ENCODE measurements at regions not wholly inside any gene's neighbourhood (a gene's known extent, or its start where the extent isn't known, plus 50 kb on each side); places are given as distances from the start of the nearest gene placed in this dataset.

DNA sequence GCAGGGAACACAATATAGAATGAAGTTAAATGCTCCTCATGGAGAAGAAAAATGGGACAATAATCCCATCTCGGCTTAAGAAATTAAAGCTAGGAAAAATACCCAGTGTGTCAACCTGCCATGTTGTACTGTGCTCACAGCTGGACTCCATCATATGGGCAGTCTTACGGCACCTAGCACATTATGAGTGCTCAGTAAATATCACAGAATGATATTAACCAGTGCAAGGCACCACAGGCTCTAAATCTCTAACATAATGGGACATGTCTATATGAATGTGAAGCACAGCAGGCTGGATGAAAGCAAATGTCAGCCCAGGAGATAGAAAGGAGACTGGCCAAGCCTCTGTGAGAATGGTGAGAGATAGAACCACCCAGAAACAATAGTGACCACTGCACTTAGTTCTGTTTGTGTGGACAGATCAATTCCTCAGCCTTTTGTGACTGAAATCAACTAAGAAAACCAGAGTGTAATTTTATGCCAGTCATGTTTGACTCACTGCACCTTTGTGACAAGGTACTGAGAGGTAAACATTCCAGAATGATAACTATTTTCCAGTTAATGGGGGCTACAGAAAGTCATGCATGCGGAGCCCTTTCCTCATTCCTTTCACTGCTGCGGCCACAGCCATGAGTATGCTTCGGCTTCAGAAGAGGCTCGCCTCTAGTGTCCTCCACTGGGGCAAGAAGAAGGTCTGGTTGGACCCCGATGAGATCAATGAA, 140.4 kb upstream of the CDH6 start:
- Mint-ChIP-seq H3K9me3 (peaks cover 0 to 20% (median 8%) of the 10 kb centered on the region in 9 donors), H3K4me3 (no peak overlapping the region), H3K27me3 (no peaks in the 10 kb centered on the region), H3K4me1 (no peaks in the 10 kb centered on the region), H3K36me3 (no peaks in the 10 kb centered on the region), H3K27ac (no peak overlapping the region)
- POLR2A ChIA-PET: no interaction called here
- ATAC-seq (no peak), DNase-seq (no peak)

DNA sequence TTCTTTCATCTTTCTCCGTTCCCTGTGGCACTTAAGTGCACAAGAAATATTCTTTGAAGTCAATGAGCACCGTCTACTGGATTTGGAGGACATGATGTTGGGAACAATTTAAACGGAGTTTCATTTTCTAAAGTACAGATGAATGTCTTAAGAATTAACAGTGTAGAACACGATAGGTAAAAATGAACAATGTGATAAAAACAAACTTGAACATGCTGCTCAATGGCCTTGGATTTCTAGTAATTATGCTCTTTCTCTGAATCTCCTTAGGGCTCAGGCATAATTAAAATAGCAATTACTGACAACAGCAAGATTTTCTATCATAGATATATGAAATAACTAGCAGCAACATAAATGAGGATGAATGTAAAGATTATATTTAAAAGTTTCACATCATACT, 142.2 kb upstream of the CDH6 start:
- no peak overlapping the region for H3K27ac Mint-ChIP-seq
- ATAC-seq (no peak), DNase-seq (no peak)
- H3K4me1 Mint-ChIP-seq: no peaks in the 10 kb centered on the region
- POLR2A ChIA-PET: no interaction called here
- no peaks in the 10 kb centered on the region for H3K27me3 Mint-ChIP-seq
- no peak overlapping the region for H3K4me3 Mint-ChIP-seq
- no peaks in the 10 kb centered on the region for H3K36me3 Mint-ChIP-seq
- peaks cover 0 to 21% (median 8%) of the 10 kb centered on the region in 9 donors for H3K9me3 Mint-ChIP-seq

DNA sequence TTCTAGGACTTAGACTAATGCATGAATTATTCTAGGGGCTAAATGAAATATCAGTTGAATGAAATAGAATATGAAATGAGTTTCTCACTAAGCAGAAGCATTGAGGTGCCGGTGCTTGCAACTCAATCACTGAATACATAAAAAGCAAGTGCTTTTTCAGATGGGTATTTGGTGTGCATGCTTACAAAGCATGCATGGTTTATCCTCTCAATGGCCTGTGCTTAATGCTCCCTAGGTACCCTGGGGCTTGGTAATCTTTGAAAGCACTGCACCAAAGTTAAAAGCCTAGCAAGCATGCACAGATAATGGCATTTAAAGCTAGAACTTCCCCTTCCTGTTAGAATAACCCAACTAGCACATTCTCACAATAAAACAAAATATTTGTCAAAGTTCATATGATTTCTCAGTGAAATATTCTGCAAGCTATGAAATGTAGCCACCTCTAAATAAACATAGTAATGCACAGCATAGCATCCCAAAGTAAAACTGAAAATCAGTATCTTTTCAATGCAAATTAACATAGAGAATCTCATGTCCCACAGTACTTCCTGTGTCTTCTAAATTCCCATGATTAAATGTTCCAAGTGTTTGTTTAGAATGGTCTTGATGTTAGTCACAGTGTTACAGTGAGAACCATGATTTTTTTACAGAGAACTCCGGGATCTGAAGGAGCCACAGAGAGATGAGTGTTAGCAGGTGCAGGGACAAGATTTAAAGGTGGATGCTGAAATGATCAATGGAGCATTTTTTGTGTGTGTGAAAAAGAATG, 143.4 kb upstream of the CDH6 start:
- H3K4me1 Mint-ChIP-seq: no peaks in the 10 kb centered on the region
- no peak overlapping the region for H3K27ac Mint-ChIP-seq

DNA sequence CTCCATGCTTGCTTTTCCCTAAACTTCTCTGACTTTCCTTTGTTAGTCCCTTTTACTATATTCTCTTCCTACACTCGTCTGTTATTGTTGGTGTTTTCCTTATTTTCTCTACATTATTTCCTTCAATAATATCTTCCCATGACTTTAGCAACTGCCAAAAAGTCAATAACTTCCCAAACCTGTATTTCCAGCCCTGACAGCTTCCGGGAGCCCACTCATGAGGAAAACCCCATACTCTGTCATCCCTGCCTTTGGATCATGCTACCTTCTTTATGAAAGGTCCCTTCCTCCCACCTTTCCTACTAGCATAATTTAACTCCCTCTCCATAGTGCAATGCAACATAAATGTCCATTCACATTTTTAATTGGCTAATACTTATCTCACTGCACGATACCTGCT, 144.0 kb upstream of the CDH6 start:
- Mint-ChIP-seq H3K27me3 (no peaks in the 10 kb centered on the region), H3K36me3 (no peaks in the 10 kb centered on the region), H3K27ac (no peak overlapping the region), H3K9me3 (peaks cover 0 to 40% (median 5%) of the 10 kb centered on the region in 9 donors), H3K4me3 (no peak overlapping the region), H3K4me1 (no peaks in the 10 kb centered on the region)
- no peak for DNase-seq
- ATAC-seq: no peak
- POLR2A ChIA-PET: no interaction called here

More for the DNA sequence above, 143.4 kb upstream of the CDH6 start:
- no peak overlapping the region for H3K4me3 Mint-ChIP-seq
- H3K36me3 Mint-ChIP-seq: no peaks in the 10 kb centered on the region
- DNase-seq: no peak
- H3K9me3 Mint-ChIP-seq: peaks cover 0 to 33% (median 5%) of the 10 kb centered on the region in 9 donors
- POLR2A ChIA-PET: no interaction called here
- ATAC-seq: no peak
- no peaks in the 10 kb centered on the region for H3K27me3 Mint-ChIP-seq

DNA sequence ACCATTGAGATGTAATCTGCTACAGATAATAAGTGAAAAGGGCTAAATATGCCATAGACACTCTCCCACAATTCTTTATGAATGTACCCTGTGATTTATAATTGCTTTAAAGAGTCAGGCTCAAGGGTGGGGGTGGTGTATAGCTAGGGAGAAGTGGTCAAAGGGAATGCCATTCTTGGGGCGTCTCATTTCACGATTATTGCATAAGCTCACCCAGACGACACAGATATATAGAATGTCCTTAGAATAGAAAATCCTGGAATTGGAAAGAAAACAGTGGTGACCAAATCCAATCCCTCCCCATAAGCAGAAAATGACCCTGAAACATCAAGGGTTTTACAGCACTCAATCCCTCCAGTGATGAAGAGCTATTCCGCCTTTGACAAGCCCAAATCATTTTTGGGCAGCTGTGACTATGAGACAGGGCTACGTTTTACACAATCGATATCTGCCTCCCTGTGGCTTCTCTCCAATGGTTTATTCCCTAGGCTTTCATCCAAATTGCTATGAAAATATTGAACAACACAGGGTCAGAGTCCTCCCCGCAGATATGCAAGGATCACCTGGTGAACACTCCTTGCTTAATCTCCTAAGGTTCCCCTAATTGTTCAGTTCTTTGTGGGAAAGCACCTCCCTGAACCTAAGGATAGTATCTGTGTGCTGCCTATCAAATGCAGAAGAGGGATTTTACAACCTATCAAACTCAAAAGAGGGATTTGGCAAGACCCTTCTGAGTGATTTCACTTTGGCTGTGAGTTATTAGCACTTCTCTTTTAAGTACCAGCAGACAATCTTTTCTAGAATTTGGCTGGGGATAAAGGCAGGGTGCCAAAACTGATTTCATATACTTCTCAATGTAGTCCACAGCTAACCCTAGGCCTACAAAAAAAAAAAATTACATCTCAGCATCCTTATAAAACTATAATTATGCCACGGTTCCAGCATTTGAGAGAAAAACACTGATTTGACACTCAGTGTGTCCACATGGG, 144.9 kb upstream of the CDH6 start:
- Mint-ChIP-seq H3K27ac (no peak overlapping the region), H3K36me3 (no peaks in the 10 kb centered on the region), H3K27me3 (no peaks in the 10 kb centered on the region), H3K4me1 (no peaks in the 10 kb centered on the region), H3K4me3 (no peak overlapping the region), H3K9me3 (peaks cover 0 to 40% (median 4%) of the 10 kb centered on the region in 9 donors)
- ATAC-seq: no peak
- POLR2A ChIA-PET: no interaction called here
- no peak for DNase-seq

DNA sequence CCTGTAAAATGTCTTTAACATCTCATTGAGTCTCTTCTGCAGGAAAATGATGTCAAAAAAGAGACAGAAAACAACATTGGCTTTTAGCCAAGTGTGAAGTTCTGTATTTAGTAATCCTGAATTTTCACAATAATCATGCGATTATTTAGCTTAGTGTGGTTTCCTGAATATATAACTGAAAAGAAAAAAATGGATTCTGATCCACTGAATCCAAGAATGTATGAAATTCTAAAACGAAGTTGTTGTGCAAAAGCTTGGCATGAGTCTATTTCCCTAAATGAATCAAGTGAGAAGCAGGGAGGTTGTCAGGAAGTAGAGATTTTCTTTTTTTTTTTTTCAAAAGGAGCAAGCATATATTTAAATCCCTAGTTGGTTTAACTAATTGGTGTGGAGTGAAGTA, 145.9 kb upstream of the CDH6 start:
- ATAC-seq: no peak
- Mint-ChIP-seq H3K4me3 (no peak overlapping the region), H3K27ac (no peak overlapping the region), H3K9me3 (peaks cover 0 to 40% (median 4%) of the 10 kb centered on the region in 9 donors), H3K36me3 (no peaks in the 10 kb centered on the region), H3K4me1 (no peaks in the 10 kb centered on the region), H3K27me3 (no peaks in the 10 kb centered on the region)
- POLR2A ChIA-PET: no interaction called here
- DNase-seq: no peak

DNA sequence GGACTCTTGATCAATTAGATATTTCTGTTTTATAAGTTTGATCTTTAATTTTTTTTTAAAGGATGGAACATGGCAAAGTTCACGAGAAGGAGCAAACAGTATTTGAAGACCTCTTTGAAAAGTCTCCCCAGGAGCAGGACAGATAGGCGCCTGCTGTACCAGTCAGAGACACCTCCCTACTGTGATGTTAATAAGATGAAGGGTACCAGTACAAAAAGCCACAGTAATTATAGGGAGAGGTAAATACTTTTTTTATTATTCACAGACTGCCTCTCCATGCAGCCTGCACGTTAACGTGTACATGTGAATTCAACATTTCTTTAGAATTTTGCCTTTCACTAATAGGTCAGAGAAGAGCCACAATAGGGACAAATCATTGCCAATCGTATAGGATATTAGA, 146.5 kb upstream of the CDH6 start:
- no peaks in the 10 kb centered on the region for H3K27me3 Mint-ChIP-seq
- no peaks in the 10 kb centered on the region for H3K4me1 Mint-ChIP-seq
- no peak for ATAC-seq
- POLR2A ChIA-PET: no interaction called here
- no peaks in the 10 kb centered on the region for H3K36me3 Mint-ChIP-seq
- no peak overlapping the region for H3K27ac Mint-ChIP-seq
- peaks cover 0 to 40% (median 6%) of the 10 kb centered on the region in 9 donors for H3K9me3 Mint-ChIP-seq
- H3K4me3 Mint-ChIP-seq: no peak overlapping the region
- no peak for DNase-seq

DNA sequence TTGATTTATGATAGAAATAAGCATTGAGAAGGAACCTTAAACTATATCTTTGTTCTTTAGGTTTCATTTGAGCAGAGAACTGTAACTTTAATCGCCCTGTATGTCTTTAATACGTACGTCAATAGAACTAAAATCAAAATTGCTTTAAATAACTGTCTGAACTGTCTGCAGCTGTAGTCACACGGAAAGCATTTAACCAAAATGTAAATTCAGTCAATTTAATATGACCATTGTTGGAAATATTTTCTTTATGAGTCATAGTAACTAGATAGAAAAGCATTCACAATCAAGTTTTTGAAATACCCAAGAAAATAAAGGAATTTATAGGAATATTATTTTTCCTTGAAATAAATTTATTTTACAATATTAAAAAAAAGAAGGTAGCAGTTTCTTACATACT, 157.1 kb upstream of the CDH6 start:
- Mint-ChIP-seq H3K36me3 (no peaks in the 10 kb centered on the region), H3K27ac (no peak overlapping the region), H3K27me3 (no peaks in the 10 kb centered on the region), H3K4me3 (no peak overlapping the region), H3K4me1 (no peaks in the 10 kb centered on the region), H3K9me3 (peaks cover 14 to 42% (median 21%) of the 10 kb centered on the region in 9 donors)
- DNase-seq (no peak), ATAC-seq (no peak)
- POLR2A ChIA-PET: no interaction called here

DNA sequence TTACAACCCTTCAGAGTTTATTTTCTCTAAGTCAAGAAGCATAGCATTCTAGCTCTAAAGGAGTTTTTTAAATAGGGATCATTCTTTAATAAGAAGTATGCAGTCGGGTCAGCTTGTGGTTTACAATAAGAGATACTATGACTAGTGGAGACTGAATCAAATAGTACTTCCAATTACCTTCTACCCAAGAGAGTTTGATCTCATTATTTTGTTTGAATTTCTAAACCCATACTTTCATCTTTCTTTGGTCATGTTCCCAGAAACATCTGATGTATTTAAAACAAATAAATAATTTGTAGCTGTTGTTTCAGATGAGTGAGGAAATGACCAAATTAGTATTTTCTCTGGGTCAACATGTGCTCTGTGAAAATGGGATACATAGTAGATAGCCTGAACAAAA, 160.2 kb upstream of the CDH6 start:
- H3K27me3 Mint-ChIP-seq: no peaks in the 10 kb centered on the region
- no peak overlapping the region for H3K27ac Mint-ChIP-seq
- H3K9me3 Mint-ChIP-seq: peaks cover 4 to 36% (median 12%) of the 10 kb centered on the region in 9 donors
- H3K4me3 Mint-ChIP-seq: no peak overlapping the region
- DNase-seq (no peak), ATAC-seq (no peak)
- no peaks in the 10 kb centered on the region for H3K4me1 Mint-ChIP-seq
- no peaks in the 10 kb centered on the region for H3K36me3 Mint-ChIP-seq
- POLR2A ChIA-PET: no interaction called here

DNA sequence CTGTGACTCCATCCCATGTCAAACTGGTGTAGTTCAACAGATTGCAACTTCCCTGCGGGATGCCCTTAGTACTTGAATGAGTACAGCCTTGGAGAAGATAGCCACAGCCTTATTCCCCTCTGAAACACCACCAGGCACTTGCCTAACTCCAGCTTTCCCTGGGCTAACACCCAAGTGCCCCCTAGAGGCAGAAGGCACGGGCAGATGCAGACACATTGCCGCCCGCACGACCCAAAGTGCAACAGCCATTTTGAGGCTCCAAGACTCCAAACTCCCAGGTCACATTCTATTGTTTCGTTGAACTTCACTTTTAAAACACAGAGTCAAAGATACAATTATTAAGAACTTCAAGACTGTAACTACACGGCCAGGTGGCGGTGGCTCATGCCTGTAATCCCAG, 163.6 kb upstream of the CDH6 start:
- H3K9me3 Mint-ChIP-seq: peaks cover 0 to 34% (median 5%) of the 10 kb centered on the region in 9 donors
- H3K36me3 Mint-ChIP-seq: no peaks in the 10 kb centered on the region
- no peak for ATAC-seq
- DNase-seq: no peak
- no peak overlapping the region for H3K27ac Mint-ChIP-seq
- POLR2A ChIA-PET: no interaction called here
- H3K27me3 Mint-ChIP-seq: no peaks in the 10 kb centered on the region
- H3K4me1 Mint-ChIP-seq: no peaks in the 10 kb centered on the region
- no peak overlapping the region for H3K4me3 Mint-ChIP-seq

DNA sequence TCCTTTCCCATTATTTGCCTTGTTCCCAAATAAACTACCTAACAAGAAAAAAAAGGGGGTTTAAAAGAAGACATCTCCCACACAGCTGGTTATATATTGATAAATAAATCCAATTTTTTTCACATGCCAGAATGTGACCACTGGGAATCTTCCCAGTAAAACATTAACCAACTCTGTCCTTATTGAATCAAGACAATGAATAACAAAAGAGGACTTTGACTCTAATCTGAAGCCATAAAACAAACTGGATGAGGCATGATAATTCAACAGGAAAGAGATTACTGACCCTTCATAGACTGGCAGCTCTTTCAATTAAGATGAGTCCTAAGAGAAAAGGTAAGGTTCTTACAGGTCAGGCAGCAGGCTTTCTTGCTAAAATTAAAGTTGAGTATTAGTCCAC, 165.8 kb upstream of the CDH6 start:
- POLR2A ChIA-PET: no interaction called here
- Mint-ChIP-seq H3K27me3 (no peaks in the 10 kb centered on the region), H3K9me3 (peaks cover 0 to 34% (median 5%) of the 10 kb centered on the region in 9 donors), H3K4me1 (no peaks in the 10 kb centered on the region), H3K27ac (no peak overlapping the region), H3K4me3 (no peak overlapping the region), H3K36me3 (no peaks in the 10 kb centered on the region)
- DNase-seq: no peak
- ATAC-seq: no peak

DNA sequence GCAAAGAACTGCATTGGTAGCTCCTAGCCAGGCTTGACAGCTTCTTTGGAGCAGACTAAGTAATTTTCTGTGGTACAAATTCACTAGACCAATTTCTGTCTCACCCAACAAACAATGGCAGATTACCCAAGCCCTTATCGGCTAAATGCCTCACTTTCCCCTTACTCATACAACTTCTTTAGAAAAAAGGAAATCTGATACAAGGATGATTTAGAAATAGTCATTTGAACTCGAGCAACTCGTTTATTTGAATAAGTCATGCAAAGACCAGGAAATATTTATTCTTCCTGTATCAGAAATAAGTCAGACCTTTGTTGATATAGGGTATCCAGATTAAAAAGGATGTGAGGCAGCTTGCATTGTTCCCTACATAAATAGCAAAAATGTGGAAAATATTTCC, 170.4 kb upstream of the CDH6 start:
- Mint-ChIP-seq H3K36me3 (peaks cover 0 to 2% (median 0%) of the 10 kb centered on the region in 3 donors), H3K27me3 (no peaks in the 10 kb centered on the region), H3K27ac (no peak overlapping the region), H3K4me1 (no peaks in the 10 kb centered on the region), H3K4me3 (no peak overlapping the region), H3K9me3 (peaks cover 3 to 14% (median 7%) of the 10 kb centered on the region in 9 donors)
- no peak for DNase-seq
- POLR2A ChIA-PET: no interaction called here
- ATAC-seq: no peak

DNA sequence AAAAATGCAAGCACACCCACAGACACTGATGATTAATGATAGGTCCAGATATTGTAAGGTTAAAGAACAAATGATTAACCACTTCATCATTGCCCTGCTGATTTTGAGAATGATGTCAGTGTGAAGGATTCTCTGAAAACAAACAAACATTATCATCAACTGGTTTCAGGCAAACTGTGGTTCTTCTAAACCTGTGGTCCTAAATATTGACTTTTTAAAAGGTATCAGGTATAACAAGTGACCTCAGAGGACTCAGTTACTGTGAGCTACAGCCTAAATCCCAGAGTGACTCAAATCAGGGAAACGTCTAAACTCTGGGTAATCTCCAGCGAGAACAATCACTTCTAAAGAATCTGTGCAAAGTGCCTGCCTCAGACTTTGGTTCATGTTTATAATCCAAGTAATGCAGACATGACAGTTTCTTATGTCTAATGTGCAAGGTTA, 172.3 kb upstream of the CDH6 start:
- no peak overlapping the region for H3K4me3 Mint-ChIP-seq
- DNase-seq (no peak), ATAC-seq (no peak)
- peaks cover 0 to 5% (median 0%) of the 10 kb centered on the region in 3 donors for H3K36me3 Mint-ChIP-seq
- POLR2A ChIA-PET: no interaction called here
- peaks cover 0 to 21% (median 8%) of the 10 kb centered on the region in 9 donors for H3K9me3 Mint-ChIP-seq
- H3K4me1 Mint-ChIP-seq: no peaks in the 10 kb centered on the region
- H3K27me3 Mint-ChIP-seq: no peaks in the 10 kb centered on the region
- H3K27ac Mint-ChIP-seq: no peak overlapping the region

All from naive thymus-derived CD8-positive, alpha-beta T cell (primary cell).